A673 (cell line): ENCODE measurements at regions not wholly inside any gene's neighbourhood (a gene's known extent, or its start where the extent isn't known, plus 50 kb on each side); places are given as distances from the start of the nearest gene placed in this dataset.

Source experiments
- BruUV-seq: library from RNA; stranded (reverse); fragments of 400-500 nt; replicated peaks from 2 replicates; lab custom pipeline; 2021; lab: Mats Ljungman, UMichigan
- CTCF ChIA-PET: fragments of 300-600 bp; sonication (Branson Sonifier 250); formaldehyde crosslinking; loops from one replicate; lab custom pipeline; 2022; ENCODE audit warnings: antibody characterized with exemption; lab: Charles Lee
- POLR2A ChIA-PET: fragments of 300-600 bp; sonication (Branson Sonifier 250); formaldehyde crosslinking; loops from one replicate; lab custom pipeline; 2022; ENCODE audit warnings: antibody characterized with exemption; ENCODE audit not compliant: low non-redundant PET; lab: Charles Lee
- DNase-seq: peaks from one replicate; pipeline ENCODE4 v3.0.0-alpha.2; 2015; ENCODE audit warnings: low spot score
- H3K27ac ChIP-seq: fragments of 200-600 bp; sonication (generic); 2 replicates; pipeline ENCODE4 v1.5.1; 2016; ENCODE audit warnings: mixed run types, low read depth, mild to moderate bottlenecking, mixed read lengths, antibody characterized with exemption, low read length; ENCODE audit not compliant: poor library complexity, severe bottlenecking
- H3K27me3 ChIP-seq: fragments of 200-600 bp; sonication (generic); replicated peaks from 2 replicates; pipeline ENCODE4 v1.6.1; 2017; ENCODE audit warnings: mixed run types, low read depth, mild to moderate bottlenecking, mixed read lengths, antibody characterized with exemption, low read length; ENCODE audit not compliant: insufficient read depth, poor library complexity
- H3K36me3 ChIP-seq: fragments of 200-600 bp; sonication (generic); 2 replicates; pipeline ENCODE4 v1.6.1; 2016; ENCODE audit warnings: mixed run types, mild to moderate bottlenecking, mixed read lengths, antibody characterized with exemption, low read length; ENCODE audit not compliant: insufficient read depth, poor library complexity, severe bottlenecking
- H3K4me1 ChIP-seq: fragments of 200-600 bp; sonication (generic); 2 replicates; pipeline ENCODE4 v1.6.1; 2017; ENCODE audit warnings: mixed run types, mild to moderate bottlenecking, mixed read lengths, antibody characterized with exemption, low read length; ENCODE audit not compliant: insufficient read depth, poor library complexity, severe bottlenecking
- H3K4me3 ChIP-seq: fragments of 200-600 bp; sonication (generic); 2 replicates; pipeline ENCODE4 v1.5.1; 2016; ENCODE audit warnings: low read depth, mixed run types, mild to moderate bottlenecking, mixed read lengths, low read length; ENCODE audit not compliant: poor library complexity, severe bottlenecking
- H3K9me3 ChIP-seq: fragments of 200-600 bp; sonication (generic); 2 replicates; pipeline ENCODE4 v1.6.1; 2016; ENCODE audit warnings: mixed run types, low read depth, mild to moderate bottlenecking, mixed read lengths, antibody characterized with exemption, low read length; ENCODE audit not compliant: poor library complexity, severe bottlenecking
- CTCF ChIP-seq: fragments of 300-800, 200-600 bp; sonication (generic); conservative IDR thresholded peaks from 2 replicates; pipeline ENCODE4 v1.5.1; 2017; ENCODE audit warnings: low read depth, mild to moderate bottlenecking, antibody characterized with exemption, low read length, moderate library complexity, mixed read lengths
- EZH2 ChIP-seq: fragments of 200-600 bp; sonication (generic); IDR thresholded peaks from 2 replicates; pipeline ENCODE4 v1.6.1; 2017; ENCODE audit warnings: borderline replicate concordance, low read depth, mild to moderate bottlenecking, mixed read lengths, antibody characterized with exemption, low read length; ENCODE audit not compliant: poor library complexity, severe bottlenecking
- intact Hi-C: fragments of 100-400 bp; cut with micrococcal nuclease; formaldehyde crosslinking; loops from one replicate; pipeline ENCODE4 v1.10.0; 2022; ENCODE audit not compliant: unreplicated experiment

GRCh38 chr14:95408731-95409476, 89.2 kb upstream of the CLMN start:
- Histone ChIP-seq H3K4me1 (no peaks in the 10 kb centered on the region), H3K9me3 (no peaks in the 10 kb centered on the region), H3K4me3 (no peak overlapping the region), H3K27ac (no peak overlapping the region), H3K36me3 (no peaks in the 10 kb centered on the region), H3K27me3 (no peaks in the 10 kb centered on the region)
- no TSS peak for BruUV-seq
- CTCF ChIA-PET: no interaction called here
- intact Hi-C loops: no loop called here
- POLR2A ChIA-PET: no interaction called here
- no peak for DNase-seq
- no peak for TF ChIP-seq CTCF

- BruUV-seq: no TSS peak
- H3K9me3 ChIP-seq: no peaks in the 10 kb centered on the region
- no peak overlapping the region for H3K27ac ChIP-seq
- H3K27me3 ChIP-seq: no peaks in the 10 kb centered on the region
- no peak for DNase-seq
- TF ChIP-seq EZH2: no peak
- no peak for TF ChIP-seq CTCF
- H3K36me3 ChIP-seq: no peaks in the 10 kb centered on the region
- H3K4me3 ChIP-seq: no peak overlapping the region
- ChIA-PET CTCF (no interaction called here), POLR2A (no interaction called here)
- intact Hi-C loops: no loop called here
- H3K4me1 ChIP-seq: no peaks in the 10 kb centered on the region
These were observed 87.6 kb upstream of the CLMN start for GRCh38 chr14:95407354-95407753.

- ChIA-PET POLR2A (no interaction called here), CTCF (no interaction called here)
- H3K4me3 ChIP-seq: no peak overlapping the region
- H3K27me3 ChIP-seq: no peaks in the 10 kb centered on the region
- no peak for DNase-seq
- BruUV-seq: no TSS peak
- no peaks in the 10 kb centered on the region for H3K9me3 ChIP-seq
- no peaks in the 10 kb centered on the region for H3K4me1 ChIP-seq
- TF ChIP-seq EZH2 (no peak), CTCF (no peak)
- H3K36me3 ChIP-seq: no peaks in the 10 kb centered on the region
- intact Hi-C loops: no loop called here
- H3K27ac ChIP-seq: no peak overlapping the region
These were observed 87.1 kb upstream of the CLMN start for GRCh38 chr14:95406756-95407277.
